ENCODE measurements at regions not wholly inside any gene's neighbourhood (a gene's known extent, or its start where the extent isn't known, plus 50 kb on each side); places are given as distances from the start of the nearest gene placed in this dataset.

DNA sequence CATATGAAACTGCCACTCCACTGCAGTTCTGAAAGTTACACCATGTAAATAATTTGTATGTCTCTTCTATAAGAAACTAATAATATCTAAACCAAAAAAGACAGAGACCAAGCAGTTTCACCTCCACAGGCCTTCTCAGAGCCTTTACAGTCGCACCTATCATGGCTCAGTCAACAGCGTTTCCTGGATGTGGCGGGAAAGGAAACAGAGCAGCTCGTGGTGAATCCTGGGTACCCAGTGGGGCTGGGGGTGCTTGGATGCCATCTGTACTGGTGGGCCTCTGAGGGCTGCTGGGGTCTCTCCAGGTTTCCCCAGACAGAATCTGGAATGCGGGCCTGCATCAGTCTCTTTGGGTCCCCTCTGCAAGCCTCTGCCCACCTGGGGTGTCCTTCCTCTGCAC lies 100.2 kb upstream of the CASZ1 start:
- DNase-seq (ENCODE audit: low read depth in 2 of 2), result no peak

GRCh38 chr1:10897321-10897980 lies 101.0 kb upstream of the CASZ1 start:
- DNase-seq (ENCODE audit: low read depth in 2 of 2), result no peak

DNA sequence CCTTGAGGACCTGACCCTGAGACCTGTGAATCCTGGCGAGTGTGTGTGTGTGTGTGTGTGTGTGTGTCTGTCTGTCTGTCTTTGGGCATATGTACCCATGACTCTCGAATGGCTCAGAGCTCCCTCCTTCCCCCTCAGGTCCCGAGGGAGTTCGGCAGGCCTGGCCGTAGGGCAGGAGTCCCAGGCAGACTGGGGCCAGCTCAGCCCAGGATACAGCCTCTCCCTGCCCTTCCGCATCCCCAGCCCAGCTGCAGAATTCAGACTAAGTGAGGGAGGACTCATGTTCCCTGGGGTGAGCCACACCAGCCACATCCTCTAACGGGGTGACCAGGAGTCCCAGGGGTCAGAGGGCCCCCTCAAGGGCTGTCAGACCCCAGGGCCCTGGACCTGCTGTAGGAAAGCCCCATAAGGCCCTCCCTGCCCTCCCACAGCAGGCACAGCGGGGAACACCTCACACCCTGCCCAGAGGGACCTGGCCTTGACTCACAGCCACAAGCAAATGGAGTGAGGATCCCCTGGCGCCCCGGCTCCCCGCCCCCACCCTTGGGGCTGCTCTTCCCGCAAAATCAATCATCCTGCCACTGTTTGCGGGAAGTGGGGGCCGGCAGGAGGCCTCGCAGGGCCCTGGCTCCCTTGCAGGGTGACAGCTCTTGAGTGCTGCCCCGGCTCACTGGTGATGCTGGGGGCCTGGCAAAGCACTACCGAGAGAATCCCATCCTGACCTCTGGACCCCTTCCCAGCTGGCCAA lies 101.7 kb upstream of the CASZ1 start:
- DNase-seq (ENCODE audit: low read depth in 2 of 2), result no peak

- DNase-seq (ENCODE audit: low read depth in 2 of 2), result no peak
Measured at GRCh38 chr1:10898921-10899320, 102.5 kb upstream of the CASZ1 start.

- DNase-seq (ENCODE audit: low read depth in 2 of 2), result no peak
Measured at GRCh38 chr1:10899490-10900250, 103.2 kb upstream of the CASZ1 start.

DNA sequence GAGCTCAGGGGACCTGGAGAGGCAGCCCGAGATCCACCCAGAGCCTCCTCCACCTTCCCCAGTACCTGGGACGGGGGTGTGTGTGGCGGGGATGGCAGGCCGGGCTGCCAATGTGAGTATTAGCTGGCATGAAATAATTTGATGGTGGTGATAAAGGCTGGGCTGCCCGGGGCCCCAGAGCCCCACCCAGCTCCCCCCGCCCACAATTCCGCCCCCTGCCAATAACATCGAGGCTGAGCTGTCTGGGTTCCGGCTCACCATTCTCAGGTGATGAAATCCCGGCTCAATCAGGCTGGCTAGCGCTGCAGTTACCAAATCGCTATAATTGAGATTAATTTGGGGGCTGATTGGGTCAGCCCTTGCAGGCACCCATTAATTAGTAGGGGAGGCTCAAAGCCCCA lies 103.8 kb upstream of the CASZ1 start:
- no peak for DNase-seq (ENCODE audit: low read depth in 2 of 2)

DNA sequence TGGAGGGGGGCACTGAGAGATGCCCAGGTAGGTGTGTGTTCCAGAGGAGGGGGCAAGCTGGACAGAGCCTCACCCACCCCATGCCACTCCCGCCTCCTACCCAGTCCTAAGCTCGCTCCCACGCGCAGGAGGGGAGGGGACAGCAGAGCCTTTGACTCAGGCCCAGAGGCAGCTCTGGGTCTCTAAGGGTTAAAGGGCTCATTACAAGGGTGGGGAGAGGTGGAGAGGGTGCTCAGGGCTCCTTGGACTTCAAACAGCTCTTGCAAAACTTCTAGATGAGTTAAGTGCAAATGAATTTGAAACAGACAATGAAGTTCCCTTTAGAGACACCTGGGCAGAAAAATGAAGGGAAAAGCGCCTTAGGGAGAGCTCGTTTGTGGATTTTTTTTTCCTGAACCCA lies 104.2 kb upstream of the CASZ1 start:
- no peak for DNase-seq (ENCODE audit: low read depth in 2 of 2)

GRCh38 chr1:10901091-10901890 lies 104.8 kb upstream of the CASZ1 start:
- no peak for DNase-seq (ENCODE audit: low read depth in 2 of 2)

GRCh38 chr1:10901891-10902805 lies 105.7 kb upstream of the CASZ1 start:
- DNase-seq (ENCODE audit: low read depth in 2 of 2), result no peak

DNA sequence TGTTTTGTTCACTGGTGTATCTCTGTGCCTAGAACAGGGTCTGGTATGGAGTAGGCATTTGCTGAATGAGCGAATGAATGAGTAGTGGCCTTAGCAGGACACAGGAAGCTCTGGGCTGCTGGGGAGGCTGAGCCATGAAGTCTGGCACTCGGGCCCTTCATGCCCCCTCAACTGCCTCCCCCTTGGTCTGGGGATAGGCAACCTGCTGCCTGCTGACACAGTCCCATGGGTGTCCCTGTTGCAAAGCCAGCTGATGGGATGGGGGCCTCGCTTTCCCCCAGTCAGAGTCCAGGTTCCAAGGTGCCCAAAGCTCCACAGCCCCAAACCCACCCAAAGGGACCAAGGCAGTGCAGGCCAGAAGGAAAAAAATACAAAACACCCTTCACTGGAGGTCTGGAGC lies 107.0 kb upstream of the CASZ1 start:
- no peak for DNase-seq (ENCODE audit: low read depth in 2 of 2)

- DNase-seq (ENCODE audit: low read depth in 2 of 2), result no peak
Measured at GRCh38 chr1:10903821-10904220, 107.4 kb upstream of the CASZ1 start.

GRCh38 chr1:10904396-10905358 lies 107.8 kb upstream of the TARDBP start:
- DNase-seq (ENCODE audit: low read depth in 2 of 2), result no peak

GRCh38 chr1:10905841-10906655 lies 106.4 kb upstream of the TARDBP start:
- DNase-seq (ENCODE audit: low read depth in 2 of 2), result no peak

GRCh38 chr1:10906866-10907519 lies 105.5 kb upstream of the TARDBP start:
- no peak for DNase-seq (ENCODE audit: low read depth in 2 of 2)

- DNase-seq (ENCODE audit: low read depth in 2 of 2), result no peak
Measured at GRCh38 chr1:10908266-10908665, 104.2 kb upstream of the TARDBP start.

- peak; percentile 44 to 53 for DNase-seq (ENCODE audit: low read depth in 2 of 2)
Measured at GRCh38 chr1:10909697-10910680, 102.5 kb upstream of the TARDBP start.
